Endothelial cell of umbilical vein (primary cell): ENCODE measurements at regions not wholly inside any gene's neighbourhood (a gene's known extent, or its start where the extent isn't known, plus 50 kb on each side); places are given as distances from the start of the nearest gene placed in this dataset.

ENCODE experiments used
- CTCF ChIP-seq, 2 donors: IDR thresholded peaks; 1 replicate in 1 of 2; 2 replicates in 1 of 2; pipeline ENCODE4 v1.5.1; 2011; ENCODE audit warnings: low read length in 2 of 2, mild to moderate bottlenecking in 2 of 2, moderate library complexity in 2 of 2, control low read depth in 1 of 2, inconsistent platforms in 1 of 2, low read depth in 1 of 2; ENCODE audit not compliant: insufficient read depth in 1 of 2; ENCODE audit errors: extremely low read depth in 1 of 2
- JUN ChIP-seq: IDR thresholded peaks from 2 replicates; pipeline ENCODE4 v1.6.1; 2011; ENCODE audit warnings: borderline replicate concordance, low read depth; ENCODE audit not compliant: insufficient read length, insufficient read depth
- POLR2A ChIP-seq: IDR thresholded peaks from 2 replicates; pipeline ENCODE4 v1.6.1; 2012; ENCODE audit warnings: low read depth, mild to moderate bottlenecking, control low read depth, low read length

- no peak for TF ChIP-seq CTCF (IDR thresholded peaks at IDR 0.05; ENCODE audit: extremely low read depth in 1 of 2, insufficient read depth in 1 of 2, low read depth in 1 of 2, low read length in 2 of 2)
- no peak for TF ChIP-seq POLR2A
- TF ChIP-seq JUN = no peak
Observed at GRCh38 chr4:31015123-31015522, 295.0 kb downstream of the PCDH7 start.
